ENCODE measurements at regions not wholly inside any gene's neighbourhood (a gene's known extent, or its start where the extent isn't known, plus 50 kb on each side); places are given as distances from the start of the nearest gene placed in this dataset.

- TF ChIP-seq CTCF (conservative IDR thresholded peaks at IDR 0.05; ENCODE audit: low read depth in 2 of 2) (no peak), JUNB (IDR thresholded peaks at IDR 0.05; ENCODE audit: unreplicated experiment) (no peak), CREB1 (CRISPR knock-in tag; IDR thresholded peaks at IDR 0.05; ENCODE audit: low read depth) (no peak), EZH2phosphoT487 (IDR thresholded peaks at IDR 0.05; ENCODE audit: unreplicated experiment) (no peak), STAT1 (IDR thresholded peaks at IDR 0.05; ENCODE audit: unreplicated experiment) (no peak), ZNF331 (CRISPR knock-in tag; IDR thresholded peaks at IDR 0.05; ENCODE audit: low read depth) (no peak), REST (IDR thresholded peaks at IDR 0.05; ENCODE audit: unreplicated experiment) (no peak), ZNF114 (CRISPR knock-in tag; IDR thresholded peaks at IDR 0.05) (no peak), POLR2AphosphoS5 (IDR thresholded peaks at IDR 0.05; ENCODE audit: low read depth) (no peak), ZNF462 (CRISPR knock-in tag; IDR thresholded peaks at IDR 0.05) (no peak), ETS1 (IDR thresholded peaks at IDR 0.05) (no peak), NANOG (IDR thresholded peaks at IDR 0.05; ENCODE audit: borderline replicate concordance) (no peak), EZH2 (IDR thresholded peaks at IDR 0.05; ENCODE audit: low read depth, unreplicated experiment) (no peak)
- Histone ChIP-seq H3K9me2 (ENCODE audit: insufficient read depth) (peaks cover 15% of the 10 kb centered on the region; the same call in 1 of the 2 replicates), H3K27ac (ENCODE audit: low read depth) (no peak overlapping the region), H3F3A (replicated peaks; ENCODE audit: low read depth) (no peaks in the 10 kb centered on the region), H3K4me2 (no peak overlapping the region), H3K27me3 (ENCODE audit: insufficient read depth) (no peaks in the 10 kb centered on the region), H3K4me3 (no peak overlapping the region), H2AFZ (no peak overlapping the region; the same call in 1 of the 2 replicates), H3K4me1 (ENCODE audit: insufficient read depth) (peaks cover 17% of the 10 kb centered on the region), H3K79me2 (replicated peaks; ENCODE audit: insufficient read depth) (no peaks in the 10 kb centered on the region), H4K20me1 (replicated peaks; ENCODE audit: insufficient read depth) (no peaks in the 10 kb centered on the region), H3K36me3 (ENCODE audit: insufficient read depth) (no peaks in the 10 kb centered on the region)
- ATAC-seq = no peak
- DNase-seq (ENCODE audit: low spot score) = peak; percentile 21
- no peaks in the 10 kb centered on the region for H3K27me3 Mint-ChIP-seq (ENCODE audit: insufficient read depth, low read depth, poor library complexity)
- no peaks in the 10 kb centered on the region for H3K36me3 Mint-ChIP-seq (ENCODE audit: low read depth)
- peaks cover 27% of the 10 kb centered on the region for H3K4me1 Mint-ChIP-seq
- H3K4me3 Mint-ChIP-seq = no peak overlapping the region
- no peaks in the 10 kb centered on the region for H3K9me3 Mint-ChIP-seq
- peak overlapping the region; percentile 0; the same call in 1 of the 2 replicates for H3K27ac Mint-ChIP-seq
Observed at GRCh38 chr3:31275038-31275572, 257.6 kb upstream of the STT3B start.
